HL-60 (cell line): ENCODE measurements at regions not wholly inside any gene's neighbourhood (a gene's known extent, or its start where the extent isn't known, plus 50 kb on each side); places are given as distances from the start of the nearest gene placed in this dataset.
A peak's percentile ranks its signal among the peaks of the same experiment; 100 is the strongest.

Source experiments
- DNase-seq, 2 experiments: peaks; one replicate each; pipeline ENCODE4 v3.0.0-alpha.2; 2010 to 2020; ENCODE audit warnings: low read depth in 1 of 2, low spot score in 1 of 2
- H3K27ac ChIP-seq: fragments of 250-450 bp; sonication (Bioruptor Pico); replicated peaks from 2 replicates; pipeline ENCODE4 v1.5.1; 2020; ENCODE audit warnings: mild to moderate bottlenecking, moderate library complexity
- H3K27me3 ChIP-seq: fragments of 250-450 bp; sonication (Bioruptor Pico); 2 replicates; pipeline ENCODE4 v1.5.1; 2021; ENCODE audit warnings: mild to moderate bottlenecking, moderate library complexity; ENCODE audit not compliant: insufficient read depth, poor library complexity, severe bottlenecking
- H3K4me3 ChIP-seq: replicated peaks from 2 replicates; pipeline ENCODE4 v1.5.1; 2011; ENCODE audit warnings: mild to moderate bottlenecking, control low read depth, low read length; ENCODE audit not compliant: insufficient read depth
- CTCF ChIP-seq: IDR thresholded peaks from one replicate; pipeline ENCODE4 v1.5.1; 2011; ENCODE audit warnings: low read length, control low read depth, inconsistent platforms; ENCODE audit not compliant: insufficient read depth
- GABPA ChIP-seq: IDR thresholded peaks from 2 replicates; pipeline ENCODE4 v1.6.1; 2012; ENCODE audit warnings: low read depth
- POLR2AphosphoS5 ChIP-seq: IDR thresholded peaks from 2 replicates; pipeline ENCODE4 v1.6.1; 2012; ENCODE audit warnings: low read depth
- REST ChIP-seq: IDR thresholded peaks from 2 replicates; pipeline ENCODE4 v1.6.1; 2012; ENCODE audit warnings: low read depth; ENCODE audit not compliant: insufficient replicate concordance
- SPI1 ChIP-seq: IDR thresholded peaks from 2 replicates; pipeline ENCODE4 v1.6.1; 2012; ENCODE audit warnings: low read depth, mild to moderate bottlenecking, borderline replicate concordance

- Histone ChIP-seq H3K27ac (no peak overlapping the region), H3K27me3 (no peaks in the 10 kb centered on the region), H3K4me3 (no peak overlapping the region)
- TF ChIP-seq POLR2AphosphoS5 (no peak), CTCF (peak; percentile 99)
- peak; percentile 20 to 38 for DNase-seq
Measured at GRCh38 chr6:153231048-153231646, 100.1 kb upstream of the RGS17 start.

GRCh38 chr6:153218184-153218792, 87.2 kb upstream of the RGS17 start:
- H3K27ac ChIP-seq = no peak overlapping the region
- H3K4me3 ChIP-seq = no peak overlapping the region
- no peak for DNase-seq
- no peak for TF ChIP-seq REST
- no peak for TF ChIP-seq CTCF
- no peak for TF ChIP-seq GABPA
- TF ChIP-seq POLR2AphosphoS5 = no peak
- TF ChIP-seq SPI1 = no peak
- H3K27me3 ChIP-seq = no peaks in the 10 kb centered on the region

GRCh38 chr6:153216789-153217188, 85.7 kb upstream of the RGS17 start:
- Histone ChIP-seq H3K4me3 (no peak overlapping the region), H3K27ac (no peak overlapping the region), H3K27me3 (no peaks in the 10 kb centered on the region)
- no peak for DNase-seq
- TF ChIP-seq GABPA (no peak), SPI1 (no peak)

- no peak for DNase-seq
- TF ChIP-seq GABPA = no peak
- no peak for TF ChIP-seq REST
- TF ChIP-seq POLR2AphosphoS5 = no peak
- no peak for TF ChIP-seq CTCF
- TF ChIP-seq SPI1 = no peak
- Histone ChIP-seq H3K27me3 (no peaks in the 10 kb centered on the region), H3K4me3 (no peak overlapping the region), H3K27ac (no peak overlapping the region)
Measured at GRCh38 chr6:153215242-153215641, 84.2 kb upstream of the RGS17 start.
